GM19240 (cell line): ENCODE measurements at regions not wholly inside any gene's neighbourhood (a gene's known extent, or its start where the extent isn't known, plus 50 kb on each side); places are given as distances from the start of the nearest gene placed in this dataset.

ENCODE experiments used
- DNase-seq: peaks from one replicate; pipeline ENCODE4 v3.0.0; 2011; ENCODE audit warnings: low spot score; ENCODE audit not compliant: insufficient read length

DNA sequence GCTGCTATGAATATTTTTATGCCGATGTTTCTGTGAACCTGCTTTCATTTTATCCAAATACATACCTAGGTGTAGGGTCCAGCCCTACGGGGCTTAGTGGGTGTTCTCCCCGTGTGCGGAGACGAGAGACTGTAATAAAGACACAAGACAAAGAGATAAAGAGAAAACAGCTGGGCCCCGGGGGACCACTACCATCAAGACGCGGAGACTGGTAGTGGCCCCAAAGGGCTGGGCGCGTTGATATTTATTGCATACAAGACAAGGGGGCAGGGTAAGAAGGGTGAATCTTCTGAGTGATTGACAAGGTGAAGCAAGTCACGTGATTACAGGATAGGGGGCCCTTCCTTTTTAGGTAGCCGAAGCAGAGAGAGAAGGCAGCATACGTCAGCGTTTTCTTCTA, 920.1 kb downstream of the BRD1 start:
- DNase-seq, result no peak

DNA sequence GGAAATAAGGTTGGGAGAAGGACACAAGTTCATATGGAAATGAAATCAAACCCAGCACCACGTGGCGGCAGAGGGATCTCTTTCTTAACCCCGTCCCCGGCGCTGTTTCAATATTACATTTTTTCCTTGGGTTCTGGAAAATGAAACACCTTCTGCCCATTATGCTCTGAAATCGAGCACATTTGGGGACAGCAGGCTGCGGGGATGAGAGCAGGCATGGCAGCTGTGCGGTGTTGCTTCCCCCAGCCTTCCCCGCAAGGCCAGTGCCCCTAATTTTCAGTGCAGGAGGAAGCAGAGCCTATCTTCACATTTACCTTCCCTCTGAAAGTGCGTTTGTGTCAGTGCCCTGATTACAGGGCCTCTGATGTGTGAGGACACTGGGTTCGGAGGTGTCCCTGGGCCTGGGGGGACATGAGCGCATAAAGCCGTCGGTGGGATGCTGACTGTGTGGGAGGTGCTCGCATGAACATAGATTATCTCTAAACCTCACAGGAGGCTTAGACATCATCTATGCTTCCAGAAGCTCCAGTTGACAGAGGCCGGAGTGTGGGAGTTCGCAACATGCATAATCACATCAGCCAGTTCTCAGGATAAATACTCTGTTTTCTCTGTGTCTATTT, 921.3 kb downstream of the BRD1 start:
- DNase-seq, result no peak

DNA sequence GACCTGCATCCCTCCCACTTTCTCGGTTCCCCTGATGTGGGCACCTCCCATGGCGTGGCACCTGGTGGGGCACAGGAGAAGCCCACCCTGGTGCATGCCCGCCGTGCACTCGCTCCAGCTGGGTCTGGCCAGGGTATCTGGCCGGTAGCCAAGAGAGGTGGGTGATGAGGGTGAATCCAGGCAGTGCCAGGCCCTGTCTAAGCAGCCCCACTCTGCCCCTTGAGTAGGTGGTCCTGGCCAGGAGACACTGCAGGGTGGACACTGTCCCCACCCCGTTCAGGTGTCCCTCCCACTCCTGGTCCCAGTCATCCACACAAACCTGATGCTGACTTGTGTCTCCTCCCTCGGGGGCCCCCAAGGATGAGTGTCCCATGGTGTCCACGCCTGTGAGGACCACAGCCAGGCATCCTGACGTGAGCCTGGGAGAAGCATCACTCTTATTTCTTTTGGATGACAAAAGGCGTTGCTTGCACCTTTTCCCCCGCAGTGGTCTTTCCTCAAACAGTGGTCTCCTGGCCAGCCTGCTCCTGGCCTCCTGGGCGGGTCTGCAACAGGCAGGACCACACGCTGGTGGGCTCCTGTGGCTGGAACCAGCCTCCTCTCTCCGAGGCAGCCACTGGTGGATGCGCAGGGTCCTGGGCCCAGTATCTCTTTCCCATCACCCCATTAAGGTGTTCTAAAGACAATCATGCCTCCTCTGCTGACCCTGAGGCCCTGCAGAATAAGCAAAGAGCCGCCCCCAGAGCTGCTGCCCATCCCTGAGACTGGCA, 922.3 kb downstream of the BRD1 start:
- no peak for DNase-seq

DNA sequence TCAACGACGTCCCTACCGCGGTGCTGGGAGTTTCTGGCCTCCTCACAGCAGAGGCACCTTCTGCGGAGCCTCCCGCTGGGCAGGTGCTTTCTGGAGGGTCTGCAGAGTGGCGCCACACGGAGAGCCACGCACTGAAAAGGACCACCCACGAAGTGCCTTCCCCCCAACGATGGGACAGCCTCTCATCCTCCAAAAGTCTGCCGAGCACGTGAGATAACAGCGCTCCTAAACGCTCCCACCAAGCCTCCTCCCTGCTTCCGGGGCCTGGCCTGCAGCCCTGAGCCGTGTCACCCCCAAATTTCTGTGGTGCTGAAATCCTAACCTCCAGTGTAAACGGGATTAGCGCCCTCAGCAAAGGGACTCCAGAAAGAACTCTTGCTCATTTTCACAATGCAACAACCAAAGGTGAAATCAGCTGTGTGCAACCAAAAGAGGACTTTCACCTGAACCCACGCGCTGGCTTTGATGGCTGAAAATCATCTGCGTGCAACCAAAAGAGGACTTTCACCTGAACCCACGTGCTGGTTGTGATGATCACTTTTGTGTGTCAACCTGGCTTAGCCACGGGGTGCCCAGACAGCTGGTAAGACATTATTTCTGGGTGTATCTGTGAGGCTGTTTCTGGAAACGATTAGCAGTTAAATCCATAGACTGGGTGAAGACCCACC, 924.6 kb downstream of the BRD1 start:
- DNase-seq, result no peak

DNA sequence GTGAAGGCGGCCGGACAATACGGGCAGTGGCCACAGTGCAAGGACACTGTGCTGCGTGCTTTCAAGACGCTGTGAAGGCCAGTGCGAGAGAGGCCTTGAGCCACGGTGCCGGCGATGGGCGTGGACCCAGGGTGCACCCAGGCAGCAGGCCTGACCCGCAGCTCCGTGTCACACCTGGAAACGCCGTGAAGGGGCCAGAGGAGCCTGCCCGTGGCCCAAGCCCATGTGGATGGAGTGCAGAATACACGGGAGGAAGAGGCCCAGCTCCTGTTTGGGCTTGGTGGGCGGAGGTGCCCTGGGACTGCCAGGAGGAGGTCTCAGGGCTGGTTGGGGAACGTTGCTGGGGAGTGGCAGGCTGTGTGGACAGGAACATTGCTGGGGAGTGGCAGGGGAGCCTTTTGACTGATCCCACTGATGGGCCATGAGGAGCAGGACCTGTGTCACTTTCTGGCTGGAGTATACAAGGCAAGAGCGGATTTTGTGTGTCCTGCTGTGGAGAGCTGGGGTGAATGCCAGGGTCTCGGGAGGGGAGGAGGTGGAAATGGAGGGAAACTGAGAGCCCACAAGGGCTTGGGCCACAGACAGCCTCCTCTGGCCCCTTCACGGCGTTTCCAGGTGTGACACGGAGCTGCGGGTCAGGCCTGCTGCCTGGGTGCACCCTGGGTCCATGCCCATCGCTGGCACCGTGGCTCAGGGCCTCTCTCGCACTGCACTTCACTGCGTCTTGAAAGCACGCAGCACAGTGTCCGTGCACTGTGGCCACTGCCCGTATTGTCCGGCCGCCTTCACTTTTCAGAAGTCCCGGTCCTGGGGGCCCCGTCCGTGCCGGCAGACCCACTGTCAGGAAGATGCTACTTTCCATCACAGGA, 925.4 kb downstream of the BRD1 start:
- DNase-seq, result no peak

DNA sequence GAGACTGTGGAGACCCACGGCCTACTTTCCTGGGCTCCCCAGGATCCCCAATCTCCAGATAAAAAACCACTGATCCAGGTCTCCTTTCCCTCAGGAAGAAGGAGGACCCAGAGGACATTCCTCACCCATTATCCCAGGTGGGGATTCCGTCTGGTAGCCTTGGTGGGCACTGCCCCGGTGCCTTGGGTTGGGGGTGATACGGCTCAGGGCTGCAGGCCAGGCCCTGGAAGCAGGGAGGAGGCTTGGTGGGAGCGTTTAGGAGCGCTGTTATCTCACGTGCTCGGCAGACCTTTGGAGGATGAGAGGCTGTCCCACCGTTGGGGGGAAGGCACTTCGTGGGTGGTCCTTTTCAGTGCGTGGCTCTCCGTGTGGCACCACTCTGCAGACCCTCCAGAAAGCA, 926.3 kb downstream of the BRD1 start:
- DNase-seq, result no peak

DNA sequence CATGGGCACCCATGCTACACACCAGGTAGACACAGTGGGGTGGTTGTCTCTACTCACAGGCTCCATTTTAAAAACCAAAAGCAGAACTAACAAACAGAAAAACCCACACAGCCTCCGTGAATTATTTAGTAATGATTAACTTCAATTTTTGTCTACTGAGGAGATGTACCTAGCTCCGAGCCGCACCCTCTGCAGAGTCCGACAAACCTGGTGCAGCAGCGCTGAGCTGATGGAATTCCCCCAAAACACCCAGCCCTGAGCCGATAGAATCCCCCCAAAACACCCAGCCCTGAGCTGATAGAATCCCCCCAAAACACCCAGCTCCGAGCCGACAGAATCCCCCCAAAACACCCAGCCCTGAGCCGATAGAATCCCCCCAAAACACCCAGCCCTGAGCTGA, 927.0 kb downstream of the BRD1 start:
- no peak for DNase-seq

DNA sequence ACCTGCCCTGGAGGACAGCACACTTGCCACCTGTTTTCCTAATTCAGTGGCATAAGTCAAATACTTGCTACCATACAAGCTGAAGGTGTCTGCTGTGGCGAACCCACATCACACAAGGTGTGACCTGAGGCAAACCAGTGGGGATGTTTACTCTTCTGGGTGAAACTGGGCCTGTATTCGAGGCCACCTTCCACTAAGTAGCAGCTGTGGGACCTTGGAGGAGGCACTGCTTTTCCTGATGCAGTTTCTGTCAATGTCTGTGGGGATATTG, 927.4 kb downstream of the BRD1 start:
- DNase-seq, result no peak

DNA sequence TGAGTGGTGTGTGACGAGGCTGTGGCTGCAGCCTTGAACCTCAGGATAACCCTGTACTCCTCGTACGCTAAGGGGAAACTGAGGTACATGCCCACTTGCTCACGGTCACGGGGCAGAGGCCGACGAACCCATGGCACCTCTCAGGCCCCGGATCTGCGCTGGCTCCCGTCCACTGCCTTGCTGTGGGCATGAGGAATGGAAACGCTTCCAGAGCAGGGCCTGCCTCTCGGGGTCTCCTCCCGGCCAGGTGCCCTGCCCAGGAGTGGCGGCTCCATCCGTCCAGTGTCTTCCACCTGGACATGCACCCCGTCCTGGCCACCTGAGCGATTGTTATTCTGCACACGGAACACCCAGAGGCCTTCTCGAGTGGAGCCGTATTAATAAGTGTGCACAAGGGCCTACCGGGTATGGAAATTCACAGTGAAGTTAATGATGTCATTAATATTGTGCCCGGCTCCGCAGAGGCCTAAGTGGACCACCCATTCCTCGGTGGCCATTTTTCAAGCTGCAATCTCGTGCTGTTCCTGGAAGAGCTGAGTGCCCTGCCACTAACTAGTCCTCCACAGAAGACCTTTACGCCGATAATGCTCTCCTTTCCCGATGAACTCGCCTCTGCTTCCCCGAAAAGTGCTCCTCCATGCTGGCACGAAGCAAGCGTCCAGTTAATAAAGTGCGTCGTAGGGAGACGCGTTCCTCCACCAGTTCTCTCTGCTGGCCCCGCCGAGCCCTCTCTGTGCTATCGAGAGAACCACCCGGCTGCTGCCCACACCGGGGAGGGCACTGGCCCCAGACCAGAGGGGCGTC, 927.9 kb downstream of the BRD1 start:
- no peak for DNase-seq

DNA sequence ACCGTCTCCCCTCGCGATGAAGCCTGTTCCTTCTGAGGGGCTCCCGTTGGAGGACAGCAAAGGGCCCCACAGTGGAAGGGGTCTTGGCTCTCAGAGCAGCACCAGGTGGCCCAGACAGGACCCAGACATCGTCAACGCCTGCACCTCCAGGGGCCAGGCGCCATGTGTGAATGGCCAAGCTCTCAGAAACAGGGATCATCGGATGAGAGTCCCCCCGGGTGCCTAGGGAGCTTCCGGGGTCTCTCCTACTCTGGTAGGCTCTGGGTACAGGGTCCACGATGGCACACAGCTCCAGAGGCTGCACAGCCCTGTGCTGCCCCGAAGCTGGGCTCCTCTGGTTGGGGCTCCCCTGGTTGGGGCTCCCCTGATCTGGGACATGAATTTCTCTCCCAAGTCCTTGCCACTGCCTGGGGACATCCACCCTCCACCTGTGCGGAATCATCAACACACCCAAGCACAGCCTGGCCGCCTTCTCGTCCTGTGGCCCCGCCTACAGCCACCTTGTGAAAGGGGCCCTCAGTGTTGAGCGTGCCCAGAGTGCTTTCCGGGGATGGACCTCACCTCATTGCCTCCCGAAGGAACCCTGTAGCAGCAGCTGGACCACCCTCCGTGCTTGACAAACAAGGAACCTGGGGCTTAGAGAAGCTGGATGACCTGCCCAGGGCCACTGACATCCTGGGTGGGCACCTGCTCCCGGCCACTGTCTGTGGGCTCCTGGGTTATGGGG, 929.0 kb downstream of the BRD1 start:
- DNase-seq, result no peak

DNA sequence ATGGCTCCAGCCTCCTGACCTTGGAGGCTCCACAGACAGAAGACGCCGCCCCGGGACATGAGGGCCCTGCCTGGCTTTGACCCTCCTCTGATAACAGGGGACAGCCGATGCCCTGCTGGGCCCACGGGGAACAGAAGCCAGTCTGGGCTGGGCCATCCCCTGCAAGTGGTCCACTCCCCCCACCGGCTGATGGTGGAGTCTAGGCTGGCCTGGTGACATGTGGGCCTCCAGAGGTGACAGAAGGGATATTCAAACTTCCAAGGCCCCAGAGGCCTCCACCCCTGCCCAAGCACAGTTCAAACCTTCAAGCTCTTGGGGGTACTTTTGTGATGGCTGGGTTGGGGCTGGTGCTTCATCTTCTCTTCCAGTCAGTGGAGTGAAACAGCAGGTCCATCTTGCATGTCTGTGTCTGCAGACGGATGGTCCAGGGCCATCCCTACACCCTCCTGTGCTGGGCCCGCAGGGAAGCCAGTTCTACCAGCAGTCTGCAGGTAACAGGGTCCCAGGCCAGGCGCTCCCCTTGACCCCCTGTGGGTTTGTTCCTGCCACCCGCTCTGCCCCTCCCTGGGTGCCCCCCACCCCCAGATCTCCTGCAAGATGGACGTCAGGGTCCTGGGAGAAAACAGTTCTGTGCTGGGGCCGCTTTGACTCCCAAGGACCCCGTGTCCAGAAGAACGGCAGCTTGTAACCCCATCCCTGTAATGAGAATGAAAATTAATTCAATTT, 929.9 kb downstream of the BRD1 start:
- DNase-seq, result no peak

DNA sequence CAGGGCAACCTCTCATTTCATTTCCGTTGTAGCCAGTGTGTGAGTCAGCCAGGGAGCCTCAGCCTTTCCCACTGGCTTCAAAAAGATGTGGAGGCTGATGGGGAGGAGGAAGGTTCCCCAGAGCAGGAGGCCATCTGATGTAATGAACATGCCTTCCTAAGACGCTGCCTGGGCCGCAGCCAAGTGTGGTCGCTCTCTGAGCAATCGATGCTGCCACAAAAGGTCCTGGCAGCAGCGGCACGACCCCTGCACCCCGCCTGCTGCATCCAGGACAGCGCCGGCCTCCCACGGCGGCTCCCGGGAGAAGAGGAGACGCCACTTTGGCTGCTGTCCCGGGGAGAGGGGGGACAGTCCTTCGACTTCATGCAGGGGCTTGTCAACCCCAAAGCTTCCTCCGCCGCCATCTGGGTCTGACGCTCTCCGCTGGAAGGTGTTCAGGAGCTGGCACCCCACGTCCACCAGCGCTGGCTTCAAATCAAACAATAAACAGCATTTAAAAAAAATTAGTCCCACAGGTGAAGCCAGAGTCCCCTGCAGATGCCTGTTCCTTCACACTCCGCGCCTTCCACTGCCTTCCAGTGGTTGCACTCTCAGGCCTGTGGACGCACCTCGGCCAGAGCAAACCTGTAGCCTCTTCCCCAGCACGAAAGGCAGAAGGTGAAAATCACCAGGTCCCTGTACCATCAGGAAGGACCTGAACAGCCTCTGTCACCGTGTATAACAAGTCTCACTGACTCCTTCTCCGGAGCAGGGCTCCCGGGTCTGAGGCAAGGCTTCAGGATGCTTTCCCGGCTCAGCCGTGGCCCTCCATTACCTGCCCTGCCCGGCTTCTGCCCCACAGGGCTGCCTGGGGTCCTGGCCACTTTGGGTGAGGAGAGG, 930.7 kb downstream of the BRD1 start:
- DNase-seq, result no peak

DNA sequence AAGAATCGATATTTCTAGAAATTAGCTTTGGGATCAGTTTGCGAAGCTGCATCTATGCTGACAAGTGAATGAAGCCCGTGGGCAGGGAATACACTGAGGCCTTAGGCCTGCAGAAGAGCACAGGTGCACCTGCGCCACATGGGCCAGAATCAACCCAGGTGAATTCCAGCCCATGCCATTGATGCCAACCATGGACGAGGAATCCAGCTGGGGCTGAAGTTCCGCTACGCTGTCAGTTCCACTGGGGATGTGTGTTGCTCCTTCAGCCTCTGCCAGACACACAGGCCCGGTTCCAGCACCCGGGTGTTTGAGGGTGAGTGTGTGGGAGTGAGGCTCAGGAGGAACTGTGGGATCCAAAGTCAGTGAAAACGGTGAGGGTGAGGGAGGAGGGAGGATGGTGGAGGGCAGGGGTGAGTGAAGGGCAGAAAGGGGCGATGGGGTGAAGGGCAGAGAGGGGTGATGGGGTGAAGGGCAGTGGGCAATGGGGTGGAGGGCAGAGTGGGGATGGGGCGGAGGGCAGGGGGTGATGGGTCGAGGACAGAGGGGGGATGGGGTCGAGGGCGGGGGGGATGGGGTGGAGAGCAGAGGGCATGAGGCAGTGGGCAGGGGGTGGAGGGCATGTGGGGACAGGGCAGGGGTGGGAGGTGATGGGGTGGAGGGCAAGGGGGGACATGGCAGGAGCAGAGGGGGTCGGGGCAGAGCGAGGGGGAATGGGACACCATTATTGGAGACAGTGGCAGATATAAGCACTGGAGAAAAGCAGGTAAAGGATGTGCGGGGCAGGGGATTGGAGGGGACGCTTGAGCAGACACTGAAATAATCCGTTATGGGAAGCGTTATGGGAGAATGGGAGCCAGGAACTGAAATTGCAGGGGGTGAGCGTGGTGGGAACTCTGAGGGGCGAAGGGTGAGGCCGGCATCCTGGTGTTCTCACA, 931.6 kb downstream of the BRD1 start:
- no peak for DNase-seq

DNA sequence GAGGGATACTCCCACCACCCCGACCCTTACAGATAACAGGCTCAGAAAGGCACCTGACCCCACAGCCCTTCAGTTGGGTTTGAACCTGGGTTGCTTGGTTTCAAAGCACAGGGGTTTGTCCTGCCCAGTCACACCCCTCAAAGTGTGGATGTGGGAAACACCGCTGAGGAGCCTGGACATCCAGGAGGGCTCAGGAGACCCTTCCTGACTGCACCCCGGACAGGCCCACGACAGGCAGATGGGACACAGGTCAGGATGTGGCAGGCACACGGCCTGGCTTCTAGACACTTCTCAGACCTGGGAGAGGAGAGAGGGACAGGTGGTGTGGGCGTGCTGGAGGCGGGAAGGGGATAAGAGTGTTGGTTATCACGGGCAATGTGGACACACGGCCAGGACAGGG, 932.3 kb downstream of the BRD1 start:
- DNase-seq, result no peak

DNA sequence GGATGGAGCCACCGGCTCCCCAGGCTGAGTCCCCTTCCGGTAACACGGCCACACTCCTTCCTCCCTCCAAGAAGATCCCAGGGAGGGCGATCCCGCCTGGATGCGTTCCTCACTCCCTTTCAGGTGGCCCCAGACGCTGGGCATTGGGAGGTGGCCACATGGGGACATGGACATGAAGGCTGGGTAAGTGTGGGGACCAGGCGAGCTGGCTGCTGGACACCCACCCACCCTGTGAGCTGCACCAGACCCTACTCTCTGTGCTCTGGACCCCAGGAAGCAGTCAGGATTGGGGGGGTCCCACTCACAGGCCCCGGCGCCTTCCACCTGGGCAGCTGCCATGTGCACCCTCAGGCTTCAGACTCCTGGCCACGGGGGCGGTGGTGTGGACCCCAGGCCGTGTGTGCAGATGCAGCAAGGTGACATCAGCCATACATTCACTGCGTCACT, 932.8 kb downstream of the BRD1 start:
- DNase-seq, result no peak

DNA sequence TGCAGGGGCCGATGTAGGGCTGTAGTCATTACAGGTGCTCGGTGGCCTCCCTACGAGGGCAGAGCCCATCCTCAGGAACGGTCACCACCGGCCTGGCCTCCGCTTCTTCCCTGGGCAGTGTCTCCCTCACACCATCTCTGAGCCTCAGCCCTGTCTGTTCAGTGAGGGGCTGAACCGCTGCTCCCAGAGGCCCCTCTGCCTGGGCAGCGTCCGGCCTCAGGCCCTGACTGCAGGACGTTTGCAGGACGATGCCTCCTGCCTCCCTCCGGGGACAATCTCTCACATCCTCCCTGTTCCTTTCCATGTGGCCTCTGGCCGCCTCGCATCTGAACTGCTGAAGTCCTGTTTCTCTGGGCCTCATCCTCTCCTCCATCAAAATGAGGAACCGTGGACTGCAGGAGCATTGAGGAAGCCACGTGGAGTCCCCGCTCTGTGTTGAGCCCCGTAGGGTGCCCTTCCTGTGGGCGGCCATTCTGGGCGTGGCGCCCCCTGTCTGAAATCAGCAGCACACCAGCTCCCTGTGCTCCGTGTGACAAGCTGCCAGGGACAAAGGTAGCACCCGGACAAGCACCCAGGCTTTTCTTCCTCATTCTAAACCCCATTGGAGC, 933.5 kb downstream of the BRD1 start:
- no peak for DNase-seq
